KMS-11 (cell line): ENCODE measurements at regions not wholly inside any gene's neighbourhood (a gene's known extent, or its start where the extent isn't known, plus 50 kb on each side); places are given as distances from the start of the nearest gene placed in this dataset.
"Not testable (repeated sequence)": the region's sequence is repeated elsewhere in the genome, so short reads cannot be mapped to it uniquely, and the experiment has no call there.

ENCODE experiments used
- H2AFZ ChIP-seq: fragments of 200-600 bp; sonication (generic); 2 replicates; pipeline ENCODE4 v1.6.1; 2016; ENCODE audit warnings: antibody characterized with exemption, mixed run types, low read depth
- H3K27ac ChIP-seq: fragments of 200-600 bp; sonication (generic); 2 replicates; pipeline ENCODE4 v1.6.1; 2016; ENCODE audit warnings: mild to moderate bottlenecking, mixed run types
- H3K27me3 ChIP-seq: fragments of 200-600 bp; sonication (generic); 2 replicates; pipeline ENCODE4 v1.6.1; 2017; ENCODE audit warnings: mild to moderate bottlenecking, low read depth, mixed run types, moderate library complexity; ENCODE audit not compliant: insufficient read depth
- H3K36me3 ChIP-seq: fragments of 200-600 bp; sonication (generic); 2 replicates; pipeline ENCODE4 v1.6.1; 2017; ENCODE audit warnings: mild to moderate bottlenecking, mixed run types; ENCODE audit not compliant: insufficient read depth
- H3K4me1 ChIP-seq: fragments of 200-600 bp; sonication (generic); 2 replicates; pipeline ENCODE4 v1.6.1; 2016; ENCODE audit warnings: mild to moderate bottlenecking, low read depth, mixed run types; ENCODE audit not compliant: poor library complexity, severe bottlenecking
- H3K4me2 ChIP-seq: fragments of 200-600 bp; sonication (generic); 2 replicates; pipeline ENCODE4 v1.7.0; 2016; ENCODE audit warnings: mild to moderate bottlenecking, mixed run types
- H3K4me3 ChIP-seq: fragments of 200-600 bp; sonication (generic); IDR thresholded peaks from 2 replicates; pipeline ENCODE4 v1.6.1; 2017; ENCODE audit warnings: low read depth, low read length, mixed read lengths; ENCODE audit not compliant: insufficient read depth
- H3K79me2 ChIP-seq: fragments of 200-600 bp; sonication (generic); 2 replicates; pipeline ENCODE4 v1.6.1; 2016; ENCODE audit warnings: low read depth, mixed run types; ENCODE audit not compliant: insufficient read depth
- H3K9ac ChIP-seq: fragments of 200-600 bp; sonication (generic); 2 replicates; pipeline ENCODE4 v1.6.1; 2016; ENCODE audit warnings: mild to moderate bottlenecking, mixed run types
- H4K20me1 ChIP-seq: fragments of 200-600 bp; sonication (generic); 2 replicates; pipeline ENCODE4 v1.6.1; 2016; ENCODE audit warnings: mild to moderate bottlenecking, mixed run types; ENCODE audit not compliant: insufficient read depth
- CTCF ChIP-seq: fragments of 200-600 bp; sonication (generic); conservative IDR thresholded peaks from 2 replicates; pipeline ENCODE4 v1.6.1; 2017; ENCODE audit warnings: low read depth, mild to moderate bottlenecking, antibody characterized with exemption, low read length, moderate library complexity, mixed read lengths

DNA sequence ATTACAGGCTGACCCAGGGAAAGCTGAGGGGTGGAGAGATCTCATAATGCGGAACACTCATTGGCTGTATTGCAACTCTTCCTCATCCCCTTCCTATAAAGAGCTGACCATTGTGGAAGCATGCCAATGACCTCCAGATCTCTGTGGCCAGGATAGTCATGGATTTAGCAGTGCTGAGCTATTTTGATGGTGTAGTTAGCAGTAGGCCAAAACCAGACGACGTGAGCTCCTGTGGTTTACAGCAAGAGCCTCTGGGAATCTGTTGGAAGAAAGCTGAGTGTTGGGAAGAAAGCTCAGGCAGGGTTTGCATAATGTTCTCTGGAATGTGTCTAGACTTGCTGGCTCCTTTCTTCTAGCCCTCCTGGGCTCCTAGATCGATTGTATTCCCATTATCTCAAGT is 187.5 kb upstream of the GPC6 start:
- H2AFZ ChIP-seq, result no peak overlapping the region
- no peaks in the 10 kb centered on the region for H4K20me1 ChIP-seq
- no peak overlapping the region for H3K9ac ChIP-seq
- no peaks in the 10 kb centered on the region for H3K36me3 ChIP-seq
- H3K27me3 ChIP-seq, result no peaks in the 10 kb centered on the region
- H3K4me2 ChIP-seq, result no peak overlapping the region
- no peak for TF ChIP-seq CTCF
- no peaks in the 10 kb centered on the region for H3K4me1 ChIP-seq
- no peaks in the 10 kb centered on the region for H3K79me2 ChIP-seq
- H3K4me3 ChIP-seq, result no peak overlapping the region
- H3K27ac ChIP-seq, result no peak overlapping the region

GRCh38 chr13:93041566-93041965 is 185.0 kb upstream of the GPC6 start:
- H3K27ac ChIP-seq, H4K20me1 ChIP-seq, H3K9ac ChIP-seq, H3K27me3 ChIP-seq, H3K4me2 ChIP-seq, H3K79me2 ChIP-seq, H3K4me1 ChIP-seq, H2AFZ ChIP-seq, H3K36me3 ChIP-seq, H3K4me3 ChIP-seq: not testable (repeated sequence)

DNA sequence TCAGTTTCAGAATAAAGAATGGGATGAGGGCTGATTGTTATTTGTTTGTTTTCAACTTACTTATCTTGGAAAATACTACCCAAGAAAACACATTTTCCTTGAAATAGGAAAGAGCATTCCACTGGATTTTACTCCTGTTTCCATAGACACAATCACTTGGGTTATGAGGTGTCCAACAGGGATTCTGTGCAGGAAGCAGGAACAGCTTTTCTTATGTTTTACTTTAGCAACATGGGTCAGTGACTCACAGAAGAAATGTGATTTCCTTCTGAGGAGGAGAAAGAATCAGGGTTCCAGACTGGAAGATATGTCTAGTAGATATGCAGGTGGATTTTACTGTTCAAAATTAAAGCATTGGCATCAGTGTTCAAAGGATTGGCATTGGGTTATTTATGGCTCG is 180.8 kb upstream of the GPC6 start:
- no peak overlapping the region for H2AFZ ChIP-seq

GRCh38 chr13:93055233-93055632 is 171.4 kb upstream of the GPC6 start:
- Histone ChIP-seq H2AFZ (no peak overlapping the region), H3K4me3 (no peak overlapping the region), H3K27me3 (no peaks in the 10 kb centered on the region), H3K36me3 (no peaks in the 10 kb centered on the region), H3K4me2 (no peak overlapping the region), H3K4me1 (no peaks in the 10 kb centered on the region), H3K27ac (no peak overlapping the region), H3K9ac (no peak overlapping the region), H4K20me1 (no peaks in the 10 kb centered on the region), H3K79me2 (no peaks in the 10 kb centered on the region)
- no peak for TF ChIP-seq CTCF

More for the DNA sequence above, 180.8 kb upstream of the GPC6 start:
- Histone ChIP-seq H3K79me2 (no peaks in the 10 kb centered on the region), H4K20me1 (no peaks in the 10 kb centered on the region), H3K27ac (no peak overlapping the region), H3K9ac (no peak overlapping the region), H3K4me1 (no peaks in the 10 kb centered on the region), H3K4me3 (no peak overlapping the region), H3K27me3 (no peaks in the 10 kb centered on the region), H3K4me2 (no peak overlapping the region), H3K36me3 (no peaks in the 10 kb centered on the region)
- no peak for TF ChIP-seq CTCF

GRCh38 chr13:93058301-93058700 is 168.3 kb upstream of the GPC6 start:
- Histone ChIP-seq H3K27me3 (no peaks in the 10 kb centered on the region), H3K27ac (no peak overlapping the region), H3K4me2 (no peak overlapping the region), H3K4me1 (no peaks in the 10 kb centered on the region), H4K20me1 (no peaks in the 10 kb centered on the region), H3K9ac (no peak overlapping the region), H3K4me3 (no peak overlapping the region), H3K36me3 (no peaks in the 10 kb centered on the region), H2AFZ (no peak overlapping the region), H3K79me2 (no peaks in the 10 kb centered on the region)
- TF ChIP-seq CTCF, result no peak
